LNCaP clone FGC (cell line): ENCODE measurements at regions not wholly inside any gene's neighbourhood (a gene's known extent, or its start where the extent isn't known, plus 50 kb on each side); places are given as distances from the start of the nearest gene placed in this dataset.
"Not testable (repeated sequence)": the region's sequence is repeated elsewhere in the genome, so short reads cannot be mapped to it uniquely, and the experiment has no call there.

Source experiments
- DNase-seq: peaks from one replicate; pipeline ENCODE4 v3.0.0-alpha.2; 2011; ENCODE audit warnings: low read depth
- H3K4me3 ChIP-seq: 2 replicates; pipeline ENCODE4 v1.5.1; 2011; ENCODE audit warnings: mild to moderate bottlenecking, low read depth, low read length, control low read depth
- TF ChIP-seq, protein P1 (sequence below): IDR thresholded peaks from 2 replicates; pipeline ENCODE4 v1.5.1; 2012; ENCODE audit warnings: mild to moderate bottlenecking; ENCODE audit not compliant: control insufficient read depth, insufficient read depth; ENCODE audit errors: extremely low read depth

GRCh38 chr20:56778765-56779195 is 149.7 kb downstream of the TFAP2C start:
- no peak overlapping the region for H3K4me3 ChIP-seq
- no peak for DNase-seq
- TF ChIP-seq, protein P1, sequence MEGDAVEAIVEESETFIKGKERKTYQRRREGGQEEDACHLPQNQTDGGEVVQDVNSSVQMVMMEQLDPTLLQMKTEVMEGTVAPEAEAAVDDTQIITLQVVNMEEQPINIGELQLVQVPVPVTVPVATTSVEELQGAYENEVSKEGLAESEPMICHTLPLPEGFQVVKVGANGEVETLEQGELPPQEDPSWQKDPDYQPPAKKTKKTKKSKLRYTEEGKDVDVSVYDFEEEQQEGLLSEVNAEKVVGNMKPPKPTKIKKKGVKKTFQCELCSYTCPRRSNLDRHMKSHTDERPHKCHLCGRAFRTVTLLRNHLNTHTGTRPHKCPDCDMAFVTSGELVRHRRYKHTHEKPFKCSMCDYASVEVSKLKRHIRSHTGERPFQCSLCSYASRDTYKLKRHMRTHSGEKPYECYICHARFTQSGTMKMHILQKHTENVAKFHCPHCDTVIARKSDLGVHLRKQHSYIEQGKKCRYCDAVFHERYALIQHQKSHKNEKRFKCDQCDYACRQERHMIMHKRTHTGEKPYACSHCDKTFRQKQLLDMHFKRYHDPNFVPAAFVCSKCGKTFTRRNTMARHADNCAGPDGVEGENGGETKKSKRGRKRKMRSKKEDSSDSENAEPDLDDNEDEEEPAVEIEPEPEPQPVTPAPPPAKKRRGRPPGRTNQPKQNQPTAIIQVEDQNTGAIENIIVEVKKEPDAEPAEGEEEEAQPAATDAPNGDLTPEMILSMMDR: no peak

- H3K4me3 ChIP-seq: no peak overlapping the region
- TF ChIP-seq, protein P1: no peak
- DNase-seq: no peak
Measured at GRCh38 chr20:56779452-56780143, 150.5 kb downstream of the TFAP2C start.

DNA sequence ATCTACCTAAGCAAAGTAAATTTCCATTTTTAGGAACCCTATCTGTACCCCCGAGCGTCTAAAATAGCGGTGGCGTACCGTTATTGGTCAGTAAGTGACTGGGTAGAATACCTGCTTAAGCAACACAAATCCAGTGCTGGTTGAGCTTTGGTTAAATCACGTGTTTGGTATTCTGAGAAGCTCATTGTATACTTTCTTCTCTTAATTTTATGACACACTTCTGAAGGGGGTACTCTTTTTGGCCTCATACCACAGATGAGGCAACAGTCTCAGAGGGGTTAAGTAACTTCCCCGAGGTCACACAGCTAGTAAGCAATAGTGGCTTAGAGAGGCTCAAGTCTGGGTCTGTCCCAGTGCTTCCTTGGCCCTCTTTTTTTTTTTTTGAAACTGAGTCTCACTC is 151.2 kb downstream of the TFAP2C start:
- DNase-seq: no peak
- H3K4me3 ChIP-seq: no peak overlapping the region
- TF ChIP-seq, protein P1: no peak

DNA sequence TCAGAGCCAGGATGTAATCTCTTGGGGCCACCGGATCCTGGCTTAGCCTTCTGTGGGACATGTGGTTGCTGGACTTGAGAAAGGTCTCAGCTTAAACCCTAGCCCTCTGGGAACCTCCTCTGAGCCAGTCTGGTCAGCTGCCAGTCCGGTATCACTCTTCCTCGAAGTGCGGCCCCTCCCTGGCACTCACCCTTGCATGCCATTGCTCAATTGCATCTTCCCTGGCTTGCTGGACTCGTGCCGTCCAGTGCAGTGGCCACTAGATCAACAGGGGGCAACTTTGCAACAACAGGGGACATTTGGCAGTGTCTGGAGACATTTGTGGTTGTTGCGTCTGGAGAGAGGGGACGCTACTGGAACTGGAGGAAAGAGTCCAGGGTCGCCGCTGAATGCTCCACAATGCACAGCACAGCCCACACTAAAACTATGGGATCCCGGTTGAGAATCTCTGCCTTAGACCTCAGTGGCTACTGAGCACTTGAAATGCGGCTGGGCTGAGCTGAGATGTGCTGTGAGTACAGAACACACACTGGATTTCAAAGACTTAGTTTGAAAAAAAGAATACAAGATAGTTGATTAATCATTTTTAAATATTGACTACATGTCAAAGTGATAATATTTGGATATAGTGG is 152.1 kb downstream of the TFAP2C start:
- TF ChIP-seq, protein P1: no peak
- no peak overlapping the region for H3K4me3 ChIP-seq
- no peak for DNase-seq

DNA sequence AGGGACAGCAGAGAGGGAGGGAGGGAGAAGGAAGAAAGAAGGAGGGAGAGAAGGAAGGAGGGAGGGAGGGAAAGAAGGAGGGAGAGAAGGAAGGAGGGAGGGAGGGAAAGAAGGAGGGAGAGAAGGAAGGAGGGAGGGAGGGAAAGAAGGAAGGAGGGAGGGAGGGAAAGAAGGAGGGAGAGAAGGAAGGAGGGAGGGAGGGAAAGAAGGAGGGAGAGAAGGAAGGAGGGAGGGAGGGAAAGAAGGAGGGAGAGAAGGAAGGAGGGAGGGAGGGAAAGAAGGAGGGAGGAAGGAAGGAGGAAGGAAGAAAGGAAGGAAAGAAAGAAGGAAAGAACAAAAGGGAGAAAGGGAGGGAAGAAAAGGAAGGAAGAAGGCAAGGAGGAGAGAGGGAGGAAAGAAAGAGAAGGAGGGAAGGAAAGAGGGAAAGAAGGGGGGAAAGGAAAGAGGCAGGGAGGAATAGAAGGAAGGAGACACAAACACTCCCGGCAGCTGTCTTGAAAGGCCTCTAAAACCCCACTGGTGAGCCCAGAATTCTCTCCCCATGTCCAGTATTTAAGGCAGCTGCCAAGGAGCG is 153.0 kb downstream of the TFAP2C start:
- not testable (repeated sequence) for H3K4me3 ChIP-seq, DNase-seq

DNA sequence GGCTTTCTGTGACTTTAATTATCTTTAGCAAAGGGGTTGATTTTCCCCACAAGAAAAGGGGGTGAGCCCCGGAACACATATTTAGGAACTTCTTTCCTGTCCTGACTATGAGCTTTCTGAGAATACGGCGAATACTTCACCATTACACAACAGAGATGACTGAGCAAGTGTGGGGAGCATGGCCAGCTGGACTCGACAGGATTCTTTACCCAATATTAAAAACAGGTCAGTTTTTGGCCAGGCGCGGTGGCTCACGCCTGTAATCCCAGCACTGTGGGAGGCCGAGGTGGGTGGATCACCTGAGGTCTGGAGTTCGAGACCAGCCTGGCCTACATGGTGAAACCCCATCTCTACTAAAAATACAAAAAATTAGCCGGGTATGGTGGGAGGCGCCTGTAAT is 153.7 kb downstream of the TFAP2C start:
- not testable (repeated sequence) for DNase-seq

DNA sequence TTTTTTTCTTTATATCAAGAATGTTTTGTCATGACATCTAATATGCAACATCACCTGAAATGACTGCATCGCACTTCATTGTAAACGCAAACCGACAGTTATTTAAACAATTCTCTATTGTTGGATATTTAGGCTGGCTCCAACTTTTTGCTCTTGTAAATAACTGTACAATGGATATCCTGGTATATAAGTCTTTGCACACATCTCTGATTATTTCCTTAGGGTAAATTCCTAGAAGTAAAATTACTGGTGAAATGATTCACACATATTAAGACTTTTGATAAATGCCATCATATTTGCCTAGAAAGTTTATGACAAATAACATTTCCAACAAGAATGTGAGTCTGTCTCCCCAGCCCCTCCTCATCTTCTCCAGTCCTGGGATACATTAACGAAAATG is 154.7 kb downstream of the TFAP2C start:
- no peak for DNase-seq
- TF ChIP-seq, protein P1: no peak
- H3K4me3 ChIP-seq: no peak overlapping the region

More for the DNA sequence above, 153.7 kb downstream of the TFAP2C start:
- H3K4me3 ChIP-seq: not testable (repeated sequence)

GRCh38 chr20:56786503-56786902 is 157.4 kb downstream of the TFAP2C start:
- no peak for DNase-seq
- no peak overlapping the region for H3K4me3 ChIP-seq
- TF ChIP-seq, protein P1: no peak
